GM18868 (cell line): ENCODE measurements at regions not wholly inside any gene's neighbourhood (a gene's known extent, or its start where the extent isn't known, plus 50 kb on each side); places are given as distances from the start of the nearest gene placed in this dataset.
"Not testable (repeated sequence)": the region's sequence is repeated elsewhere in the genome, so short reads cannot be mapped to it uniquely, and the experiment has no call there.

Experiments
- ATAC-seq: cut with Tn5 transposase; IDR thresholded peaks from one replicate; pipeline ENCODE4 v1.9.1; 2021; ENCODE audit warnings: mild to moderate bottlenecking, moderate library complexity; ENCODE audit not compliant: unreplicated experiment

GRCh38 chr2:3039188-3040065 lies 338.2 kb downstream of the EIPR1 start:
- no peak for ATAC-seq

GRCh38 chr2:3038636-3039035 lies 339.0 kb downstream of the EIPR1 start:
- ATAC-seq = no peak

GRCh38 chr2:3037196-3038194 lies 340.1 kb downstream of the EIPR1 start:
- ATAC-seq = no peak

- ATAC-seq = no peak
Observed at GRCh38 chr2:3036432-3037125, 341.0 kb downstream of the EIPR1 start.

- ATAC-seq = no peak
Observed at GRCh38 chr2:3035385-3036050, 342.1 kb downstream of the EIPR1 start.

- ATAC-seq = no peak
Observed at GRCh38 chr2:3034856-3035255, 342.8 kb downstream of the EIPR1 start.

GRCh38 chr2:3034396-3034795 lies 343.2 kb downstream of the EIPR1 start:
- ATAC-seq = no peak

- no peak for ATAC-seq
Observed at GRCh38 chr2:3033315-3033714, 344.3 kb downstream of the EIPR1 start.

GRCh38 chr2:3030791-3031190 lies 346.8 kb downstream of the EIPR1 start:
- not testable (repeated sequence) for ATAC-seq

- no peak for ATAC-seq
Observed at GRCh38 chr2:3025984-3026383, 351.6 kb downstream of the EIPR1 start.

- ATAC-seq = no peak
Observed at GRCh38 chr2:3025261-3025660, 352.4 kb downstream of the EIPR1 start.

- ATAC-seq = no peak
Observed at GRCh38 chr2:3024401-3024935, 353.1 kb downstream of the EIPR1 start.

GRCh38 chr2:3023531-3023930 lies 354.1 kb downstream of the EIPR1 start:
- no peak for ATAC-seq

- no peak for ATAC-seq
Observed at GRCh38 chr2:3022841-3023372, 354.7 kb downstream of the EIPR1 start.

GRCh38 chr2:3021720-3022119 lies 355.9 kb downstream of the EIPR1 start:
- ATAC-seq = no peak

GRCh38 chr2:3010001-3010400 lies 367.6 kb downstream of the EIPR1 start:
- ATAC-seq = no peak

- ATAC-seq = no peak
Observed at GRCh38 chr2:3009483-3009882, 368.1 kb downstream of the EIPR1 start.

- ATAC-seq = no peak
Observed at GRCh38 chr2:3009005-3009404, 368.6 kb downstream of the EIPR1 start.

GRCh38 chr2:3008561-3008960 lies 369.1 kb downstream of the EIPR1 start:
- no peak for ATAC-seq

- no peak for ATAC-seq
Observed at GRCh38 chr2:3007135-3007534, 370.5 kb downstream of the EIPR1 start.
